ENCODE measurements at regions not wholly inside any gene's neighbourhood (a gene's known extent, or its start where the extent isn't known, plus 50 kb on each side); places are given as distances from the start of the nearest gene placed in this dataset.

- TF ChIP-seq CTCF (IDR thresholded peaks at IDR 0.05; ENCODE audit: low read depth, low read length) (no peak), POLR2A (IDR thresholded peaks at IDR 0.05; ENCODE audit: extremely low read depth, insufficient read length) (no peak), MYC (IDR thresholded peaks at IDR 0.05; ENCODE audit: low read depth, low read length) (no peak)
- TF ChIP-seq, protein P1, sequence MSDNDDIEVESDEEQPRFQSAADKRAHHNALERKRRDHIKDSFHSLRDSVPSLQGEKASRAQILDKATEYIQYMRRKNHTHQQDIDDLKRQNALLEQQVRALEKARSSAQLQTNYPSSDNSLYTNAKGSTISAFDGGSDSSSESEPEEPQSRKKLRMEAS (IDR thresholded peaks at IDR 0.05; ENCODE audit: low read depth, low read length): no peak
These were observed 756.4 kb downstream of the CDH11 start for GRCh38 chr16:64365448-64365931.
